AG10803 (cell line): ENCODE measurements at regions not wholly inside any gene's neighbourhood (a gene's known extent, or its start where the extent isn't known, plus 50 kb on each side); places are given as distances from the start of the nearest gene placed in this dataset.

Experiments
- DNase-seq: peaks from one replicate; pipeline ENCODE4 v3.0.0; 2010; ENCODE audit warnings: low read depth
- H3K4me3 ChIP-seq: 2 replicates; pipeline ENCODE4 v1.5.1; 2011; ENCODE audit warnings: mild to moderate bottlenecking, low read length, control low read depth
- TF ChIP-seq, protein P1 (sequence below): conservative IDR thresholded peaks from 2 replicates; pipeline ENCODE4 v1.5.1; 2011; ENCODE audit warnings: mild to moderate bottlenecking, low read length, control low read depth, inconsistent platforms

DNA sequence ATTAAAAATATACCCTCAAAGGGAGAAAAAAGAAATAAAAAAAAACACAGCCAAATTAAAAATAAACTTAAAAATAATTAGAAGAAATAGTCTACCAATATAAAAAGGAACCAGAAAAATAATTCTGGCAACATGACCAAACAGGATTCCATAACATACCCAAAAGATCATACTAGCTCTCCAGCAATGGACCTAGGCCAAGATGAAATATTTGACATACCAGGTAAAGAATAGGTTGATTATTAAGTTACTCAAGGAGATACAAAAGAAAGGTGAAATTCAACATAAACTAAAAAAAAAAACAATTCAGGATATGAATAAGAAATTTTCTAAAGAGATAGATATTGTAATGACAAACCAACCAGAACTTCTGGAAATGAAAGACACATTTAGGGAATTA is 121.3 kb upstream of the SCAF11 start:
- TF ChIP-seq, protein P1, sequence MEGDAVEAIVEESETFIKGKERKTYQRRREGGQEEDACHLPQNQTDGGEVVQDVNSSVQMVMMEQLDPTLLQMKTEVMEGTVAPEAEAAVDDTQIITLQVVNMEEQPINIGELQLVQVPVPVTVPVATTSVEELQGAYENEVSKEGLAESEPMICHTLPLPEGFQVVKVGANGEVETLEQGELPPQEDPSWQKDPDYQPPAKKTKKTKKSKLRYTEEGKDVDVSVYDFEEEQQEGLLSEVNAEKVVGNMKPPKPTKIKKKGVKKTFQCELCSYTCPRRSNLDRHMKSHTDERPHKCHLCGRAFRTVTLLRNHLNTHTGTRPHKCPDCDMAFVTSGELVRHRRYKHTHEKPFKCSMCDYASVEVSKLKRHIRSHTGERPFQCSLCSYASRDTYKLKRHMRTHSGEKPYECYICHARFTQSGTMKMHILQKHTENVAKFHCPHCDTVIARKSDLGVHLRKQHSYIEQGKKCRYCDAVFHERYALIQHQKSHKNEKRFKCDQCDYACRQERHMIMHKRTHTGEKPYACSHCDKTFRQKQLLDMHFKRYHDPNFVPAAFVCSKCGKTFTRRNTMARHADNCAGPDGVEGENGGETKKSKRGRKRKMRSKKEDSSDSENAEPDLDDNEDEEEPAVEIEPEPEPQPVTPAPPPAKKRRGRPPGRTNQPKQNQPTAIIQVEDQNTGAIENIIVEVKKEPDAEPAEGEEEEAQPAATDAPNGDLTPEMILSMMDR = no peak
- H3K4me3 ChIP-seq = no peak overlapping the region

DNA sequence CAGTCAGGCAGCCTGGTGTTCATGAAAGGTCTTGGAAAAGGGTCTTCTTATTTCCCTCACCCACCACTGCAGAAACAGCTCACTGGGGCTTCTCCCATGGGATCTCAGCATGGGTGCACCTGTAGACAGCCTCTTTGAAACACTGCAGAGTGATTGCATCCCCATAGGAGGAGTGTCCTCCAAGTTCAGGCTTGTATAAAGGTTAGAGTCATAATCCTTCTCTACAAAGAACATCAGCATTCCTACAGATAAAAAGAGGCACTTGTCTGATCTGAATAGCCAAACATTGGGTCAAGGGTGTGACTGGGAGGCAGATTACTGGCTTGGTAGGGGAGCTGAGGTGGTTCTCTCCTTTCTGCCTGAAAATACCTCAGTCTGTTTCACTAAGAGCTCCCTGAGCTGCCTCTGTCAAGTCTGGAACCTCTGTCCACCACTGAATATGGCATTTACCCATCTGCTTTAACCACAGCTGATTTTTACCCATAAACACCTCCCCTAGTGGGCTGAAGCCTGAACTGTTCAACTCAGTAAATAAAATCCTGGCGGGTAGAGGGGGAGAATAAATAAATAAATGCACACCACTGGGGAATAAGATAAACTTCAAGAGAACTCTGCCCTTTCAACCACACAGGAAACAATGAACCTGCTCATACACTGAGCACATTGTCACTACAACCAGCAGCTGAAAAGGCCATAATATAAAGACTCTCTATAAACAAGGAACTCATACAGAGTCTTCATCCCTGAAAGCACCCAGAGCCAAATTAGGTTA is 120.7 kb upstream of the SCAF11 start:
- DNase-seq = no peak
- TF ChIP-seq, protein P1 = 0 out of 2 replicates have a peak, but pooled peaks have one; percentile 13
- no peak overlapping the region for H3K4me3 ChIP-seq

More for the DNA sequence above, 121.3 kb upstream of the SCAF11 start:
- no peak for DNase-seq

DNA sequence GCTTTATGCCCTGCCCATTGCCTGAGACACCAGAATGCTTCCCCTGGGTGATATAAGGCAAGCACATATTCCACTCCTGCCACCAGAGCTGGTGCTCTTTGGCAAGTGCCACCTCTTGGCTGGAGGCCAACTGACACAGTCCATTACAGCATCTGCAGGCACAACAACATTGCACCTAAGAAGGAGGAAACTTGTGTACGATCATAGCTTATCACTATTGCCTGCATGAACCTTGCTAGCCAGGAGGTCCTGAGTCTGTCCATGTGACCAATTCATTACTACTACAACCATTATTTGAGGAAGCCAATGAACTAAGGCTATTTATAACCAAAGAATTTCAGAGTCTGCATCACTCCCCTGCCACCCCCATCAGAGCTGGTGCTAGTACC is 119.8 kb upstream of the SCAF11 start:
- H3K4me3 ChIP-seq = no peak overlapping the region
- DNase-seq = no peak
- TF ChIP-seq, protein P1 = no peak

DNA sequence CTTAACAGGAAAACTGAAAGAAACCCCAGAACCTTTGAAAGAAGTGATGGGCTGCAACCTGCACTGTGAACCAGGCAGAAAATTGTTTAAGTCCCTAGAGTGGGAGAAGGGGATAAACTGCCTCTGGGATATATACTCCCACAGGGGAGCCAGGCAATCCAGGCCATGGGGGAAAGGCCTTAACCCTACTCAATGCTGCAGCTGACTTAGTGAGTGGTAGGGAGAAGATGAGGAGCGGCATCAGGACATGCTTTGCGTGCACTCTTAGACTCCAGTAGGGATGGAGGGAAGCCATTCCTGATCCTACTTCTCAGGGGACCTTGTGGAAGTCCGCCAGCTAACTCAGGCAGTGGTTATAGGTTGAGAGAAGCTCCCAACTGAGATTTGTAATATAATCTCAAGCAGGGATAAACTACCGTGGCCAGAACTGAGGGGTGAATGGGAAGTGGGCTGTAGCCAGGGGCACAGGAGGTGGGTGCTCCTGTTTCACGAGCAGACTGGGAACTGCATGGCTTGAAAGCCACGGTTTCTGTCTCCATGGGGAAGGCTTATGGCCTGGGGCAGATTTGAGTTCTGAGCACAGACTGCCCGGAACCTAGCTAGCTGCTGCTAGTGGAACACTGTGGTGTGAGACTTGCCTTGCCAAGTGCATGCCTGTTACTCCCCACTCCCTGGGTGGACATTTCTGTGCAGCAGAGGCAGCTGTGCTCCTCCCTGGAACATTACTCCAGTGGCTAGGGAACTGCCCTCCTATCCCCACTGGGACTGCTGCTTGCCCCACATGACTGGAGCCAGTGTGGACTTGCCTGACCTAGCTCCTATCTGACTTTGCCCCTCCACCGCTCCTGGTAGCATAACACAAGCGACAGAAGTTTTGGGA is 119.2 kb upstream of the SCAF11 start:
- no peak for DNase-seq
- no peak overlapping the region for H3K4me3 ChIP-seq
- TF ChIP-seq, protein P1 = no peak

DNA sequence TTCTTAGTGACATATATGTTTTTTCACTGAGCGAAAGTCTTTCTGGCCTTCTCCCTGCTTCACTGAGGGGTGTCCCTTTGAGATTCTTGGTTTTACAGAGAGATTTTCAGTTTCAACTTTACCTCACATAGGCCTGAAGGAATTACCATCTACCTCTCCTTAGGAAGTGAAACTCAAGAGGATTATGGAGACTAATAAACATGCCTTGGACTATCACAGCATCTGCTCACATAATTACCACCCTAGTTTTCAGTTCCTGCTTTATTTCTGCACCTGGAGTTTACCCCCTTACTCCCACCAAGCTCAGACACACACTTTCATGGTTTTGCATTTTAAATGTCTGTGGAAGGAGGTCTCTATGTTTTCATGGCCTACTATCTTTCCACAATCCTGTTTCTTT is 118.3 kb upstream of the SCAF11 start:
- no peak for DNase-seq
- TF ChIP-seq, protein P1 = no peak
- H3K4me3 ChIP-seq = no peak overlapping the region

DNA sequence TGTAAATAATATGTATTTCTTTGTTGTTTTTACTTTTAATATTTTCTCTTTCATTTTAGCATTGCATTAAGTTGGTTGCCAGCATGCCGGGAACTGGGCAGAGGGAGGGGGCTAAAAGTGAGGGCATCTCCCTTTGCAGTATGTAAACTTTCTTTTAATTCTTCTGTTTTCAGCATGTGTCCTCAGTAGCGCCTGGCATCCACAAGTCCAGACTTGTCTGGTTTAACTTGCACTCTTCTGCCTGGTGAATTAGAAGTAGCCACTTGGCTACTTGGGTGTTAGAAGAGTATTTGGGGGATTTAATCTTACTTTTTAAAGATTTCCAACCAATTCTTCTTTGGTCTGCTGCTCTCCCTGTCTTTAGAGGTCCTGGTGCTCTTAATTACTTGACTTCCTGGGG is 117.2 kb upstream of the SCAF11 start:
- TF ChIP-seq, protein P1 = no peak
- no peak overlapping the region for H3K4me3 ChIP-seq
- DNase-seq = no peak
